GM21786 (cell line): ENCODE measurements at regions not wholly inside any gene's neighbourhood (a gene's known extent, or its start where the extent isn't known, plus 50 kb on each side); places are given as distances from the start of the nearest gene placed in this dataset.

Experiments used
- ATAC-seq: cut with Tn5 transposase; IDR thresholded peaks from one replicate; pipeline ENCODE4 v1.9.1; 2021; ENCODE audit not compliant: unreplicated experiment

- ATAC-seq = no peak
Observed at GRCh38 chr11:90818196-90818745, 595.4 kb upstream of the CHORDC1 start.

GRCh38 chr11:90809581-90809980 lies 586.7 kb upstream of the CHORDC1 start:
- ATAC-seq = no peak

- no peak for ATAC-seq
Observed at GRCh38 chr11:90805172-90805571, 582.3 kb upstream of the CHORDC1 start.

GRCh38 chr11:90803831-90804230 lies 581.0 kb upstream of the CHORDC1 start:
- ATAC-seq = no peak

- no peak for ATAC-seq
Observed at GRCh38 chr11:90803366-90803765, 580.5 kb upstream of the CHORDC1 start.

GRCh38 chr11:90798769-90799168 lies 575.9 kb upstream of the CHORDC1 start:
- no peak for ATAC-seq

GRCh38 chr11:90795746-90796145 lies 572.9 kb upstream of the CHORDC1 start:
- ATAC-seq = no peak

GRCh38 chr11:90788961-90789360 lies 566.1 kb upstream of the CHORDC1 start:
- ATAC-seq = no peak

GRCh38 chr11:90784241-90784814 lies 561.5 kb upstream of the CHORDC1 start:
- no peak for ATAC-seq

- ATAC-seq = no peak
Observed at GRCh38 chr11:90783111-90783510, 560.3 kb upstream of the CHORDC1 start.

GRCh38 chr11:90779098-90779497 lies 556.2 kb upstream of the CHORDC1 start:
- ATAC-seq = no peak

GRCh38 chr11:90775567-90776165 lies 552.8 kb upstream of the CHORDC1 start:
- ATAC-seq = peak; percentile 85

GRCh38 chr11:90774727-90775566 lies 552.1 kb upstream of the CHORDC1 start:
- ATAC-seq = peak; percentile 9

GRCh38 chr11:90770007-90770406 lies 547.2 kb upstream of the CHORDC1 start:
- no peak for ATAC-seq

- no peak for ATAC-seq
Observed at GRCh38 chr11:90766121-90766520, 543.3 kb upstream of the CHORDC1 start.

GRCh38 chr11:90764691-90765090 lies 541.8 kb upstream of the CHORDC1 start:
- no peak for ATAC-seq

- no peak for ATAC-seq
Observed at GRCh38 chr11:90757849-90758494, 535.1 kb upstream of the CHORDC1 start.

- no peak for ATAC-seq
Observed at GRCh38 chr11:90756617-90757016, 533.8 kb upstream of the CHORDC1 start.

- ATAC-seq = no peak
Observed at GRCh38 chr11:90753546-90753945, 530.7 kb upstream of the CHORDC1 start.

- no peak for ATAC-seq
Observed at GRCh38 chr11:90747057-90747456, 524.2 kb upstream of the CHORDC1 start.

- ATAC-seq = no peak
Observed at GRCh38 chr11:90744169-90744568, 521.3 kb upstream of the CHORDC1 start.
